ENCODE measurements at regions not wholly inside any gene's neighbourhood (a gene's known extent, or its start where the extent isn't known, plus 50 kb on each side); places are given as distances from the start of the nearest gene placed in this dataset.

- 38% methylated on average over 1 of the region's 3 CpGs for WGBS (ENCODE audit: insufficient coverage)
- no peak overlapping the region for H3K4me3 Mint-ChIP-seq
- no peak for ATAC-seq (ENCODE audit: low read depth)
- no peaks in the 10 kb centered on the region for H3K4me1 Mint-ChIP-seq
- Histone ChIP-seq H3K9me3 (ENCODE audit: control extremely low read depth in 1 of 3, control insufficient read depth in 2 of 3, insufficient read depth in 1 of 3, low read length in 2 of 3) (no peaks in the 10 kb centered on the region), H4K20me1 (ENCODE audit: control insufficient read depth, insufficient read depth, low read length, poor library complexity, severe bottlenecking) (no peaks in the 10 kb centered on the region), H3K27me3 (replicated peaks in 1 of 4; ENCODE audit: control extremely low read depth in 1 of 4, control insufficient read depth in 3 of 4, insufficient read depth in 4 of 4, low read length in 3 of 4) (no peaks in the 10 kb centered on the region), H3K36me3 (replicated peaks in 1 of 2; ENCODE audit: control extremely low read depth in 1 of 2, control insufficient read depth in 1 of 2, extremely low read depth in 1 of 2, insufficient read depth in 2 of 2, low read length in 1 of 2) (no peaks in the 10 kb centered on the region), H2AFZ (ENCODE audit: insufficient read depth, low read depth, low read length, poor library complexity, severe bottlenecking) (no peak overlapping the region), H3K4me1 (ENCODE audit: control insufficient read depth in 2 of 2, insufficient read depth in 2 of 2, low read length in 2 of 2) (no peaks in the 10 kb centered on the region), H3K79me2 (ENCODE audit: control insufficient read depth, insufficient read depth, low read length) (no peaks in the 10 kb centered on the region), H3K27ac (ENCODE audit: low read length in 2 of 2) (no peak overlapping the region), H3K4me2 (replicated peaks; ENCODE audit: low read depth, low read length, poor library complexity, severe bottlenecking) (no peak overlapping the region), H3K9ac (ENCODE audit: low read length) (no peak overlapping the region), H3K4me3 (ENCODE audit: control extremely low read depth in 1 of 5, extremely low read depth in 1 of 5, insufficient read depth in 1 of 5, low read depth in 2 of 5, low read length in 4 of 5) (no peak overlapping the region)
- ChIA-PET CTCF (no interaction called here), POLR2A (no interaction called here)
- TF ChIP-seq CTCF (IDR thresholded peaks at IDR 0.05) (no peak), EZH2 (IDR thresholded peaks at IDR 0.05; ENCODE audit: borderline replicate concordance, insufficient read depth, low read depth, low read length, poor library complexity, severe bottlenecking) (no peak)
- H3K27me3 Mint-ChIP-seq = no peaks in the 10 kb centered on the region
- peaks cover 1% of the 10 kb centered on the region for H3K9me3 Mint-ChIP-seq (ENCODE audit: insufficient read depth)
- no peak overlapping the region for H3K27ac Mint-ChIP-seq
- intact Hi-C loops (cut with micrococcal nuclease) = no loop called here
- DNase-seq = no peak
These were observed 246.1 kb upstream of the CYRIA start for GRCh38 chr2:16911746-16912145.

- no peak overlapping the region for H3K27ac Mint-ChIP-seq
- no peaks in the 10 kb centered on the region for H3K27me3 Mint-ChIP-seq
- H3K9me3 ChIP-seq (ENCODE audit: control extremely low read depth in 1 of 3, control insufficient read depth in 2 of 3, insufficient read depth in 1 of 3, low read length in 2 of 3) = no peaks in the 10 kb centered on the region
- H3K9me3 Mint-ChIP-seq (ENCODE audit: insufficient read depth) = peaks cover 1% of the 10 kb centered on the region
- H3K4me1 Mint-ChIP-seq = no peaks in the 10 kb centered on the region
- no peak overlapping the region for H3K4me3 ChIP-seq (ENCODE audit: control extremely low read depth in 1 of 5, extremely low read depth in 1 of 5, insufficient read depth in 1 of 5, low read depth in 2 of 5, low read length in 4 of 5)
- ATAC-seq (ENCODE audit: low read depth) = no peak
- no CpG with 5 or more reads among the region's 1 CpG for WGBS (ENCODE audit: insufficient coverage)
- no peaks in the 10 kb centered on the region for H3K4me1 ChIP-seq (ENCODE audit: control insufficient read depth in 2 of 2, insufficient read depth in 2 of 2, low read length in 2 of 2)
- TF ChIP-seq CTCF (IDR thresholded peaks at IDR 0.05) = no peak
- no peak for TF ChIP-seq EZH2 (IDR thresholded peaks at IDR 0.05; ENCODE audit: borderline replicate concordance, insufficient read depth, low read depth, low read length, poor library complexity, severe bottlenecking)
- H4K20me1 ChIP-seq (ENCODE audit: control insufficient read depth, insufficient read depth, low read length, poor library complexity, severe bottlenecking) = no peaks in the 10 kb centered on the region
- H3K79me2 ChIP-seq (ENCODE audit: control insufficient read depth, insufficient read depth, low read length) = no peaks in the 10 kb centered on the region
- H3K9ac ChIP-seq (ENCODE audit: low read length) = no peak overlapping the region
- CTCF ChIA-PET = no interaction called here
- no peak overlapping the region for H2AFZ ChIP-seq (ENCODE audit: insufficient read depth, low read depth, low read length, poor library complexity, severe bottlenecking)
- no peak overlapping the region for H3K27ac ChIP-seq (ENCODE audit: low read length in 2 of 2)
- intact Hi-C loops (cut with micrococcal nuclease) = no loop called here
- H3K4me2 ChIP-seq (replicated peaks; ENCODE audit: low read depth, low read length, poor library complexity, severe bottlenecking) = no peak overlapping the region
- POLR2A ChIA-PET = no interaction called here
- DNase-seq = no peak
- no peak overlapping the region for H3K4me3 Mint-ChIP-seq
- no peaks in the 10 kb centered on the region for H3K27me3 ChIP-seq (replicated peaks in 1 of 4; ENCODE audit: control extremely low read depth in 1 of 4, control insufficient read depth in 3 of 4, insufficient read depth in 4 of 4, low read length in 3 of 4)
- no peaks in the 10 kb centered on the region for H3K36me3 ChIP-seq (replicated peaks in 1 of 2; ENCODE audit: control extremely low read depth in 1 of 2, control insufficient read depth in 1 of 2, extremely low read depth in 1 of 2, insufficient read depth in 2 of 2, low read length in 1 of 2)
These were observed 243.0 kb upstream of the CYRIA start for GRCh38 chr2:16908656-16909055.
